ENCODE measurements at regions not wholly inside any gene's neighbourhood (a gene's known extent, or its start where the extent isn't known, plus 50 kb on each side); places are given as distances from the start of the nearest gene placed in this dataset.

GRCh38 chr1:184330875-184331274 is 56.0 kb upstream of the C1orf21 start:
- Histone ChIP-seq H4K5ac (ENCODE audit: insufficient read length, low read depth, low read length) (no peak overlapping the region), H4K91ac (replicated peaks; ENCODE audit: insufficient read length, low read length) (no peak overlapping the region), H3K79me1 (ENCODE audit: low read depth, low read length) (no peaks in the 10 kb centered on the region), H3K9me3 (ENCODE audit: insufficient read depth in 2 of 2, low read depth in 1 of 2, low read length in 1 of 2) (peaks cover 0 to 2% of the 10 kb centered on the region in 2 experiments; a peak in 1 of 4 replicates), H3K4me3 (ENCODE audit: extremely low read depth in 1 of 4, insufficient read depth in 2 of 4, low read depth in 3 of 4, low read length in 4 of 4) (no peak overlapping the region), H3K27ac (ENCODE audit: low read depth, low read length) (no peak overlapping the region), H3K9ac (replicated peaks in 1 of 4; ENCODE audit: extremely low read depth in 1 of 4, low read depth in 3 of 4, low read length in 3 of 4) (no peak overlapping the region), H3K4me1 (replicated peaks in 1 of 4; ENCODE audit: control insufficient read depth in 3 of 4, insufficient read depth in 4 of 4, low read length in 3 of 4) (no peaks in the 10 kb centered on the region), H3K23me2 (ENCODE audit: low read depth, low read length) (no peaks in the 10 kb centered on the region; the same call in 1 of the 2 replicates), H2BK12ac (ENCODE audit: low read depth, low read length) (no peak overlapping the region), H4K20me1 (replicated peaks in 1 of 2; ENCODE audit: control insufficient read depth in 1 of 2, insufficient read depth in 2 of 2, low read length in 2 of 2) (no peaks in the 10 kb centered on the region), H2BK5ac (ENCODE audit: low read depth, low read length) (no peak overlapping the region), H3K27me3 (replicated peaks in 1 of 4; ENCODE audit: control insufficient read depth in 3 of 4, extremely low read depth in 1 of 4, insufficient read depth in 3 of 4, low read length in 3 of 4) (no peaks in the 10 kb centered on the region), H3K4ac (replicated peaks; ENCODE audit: insufficient read length, low read depth, low read length) (no peak overlapping the region), H3K4me2 (ENCODE audit: insufficient read depth in 1 of 2, low read depth in 2 of 2, low read length in 2 of 2) (no peak overlapping the region), H2AFZ (ENCODE audit: low read length) (no peak overlapping the region), H2AK5ac (ENCODE audit: low read depth, low read length) (no peak overlapping the region), H2BK120ac (replicated peaks; ENCODE audit: low read depth, low read length) (no peak overlapping the region), H3K18ac (ENCODE audit: extremely low read depth, low read length) (no peak overlapping the region), H3K14ac (ENCODE audit: insufficient read length) (no peak overlapping the region), H2BK20ac (ENCODE audit: low read length) (no peak overlapping the region), H2BK15ac (ENCODE audit: low read length) (no peak overlapping the region), H3K23ac (ENCODE audit: insufficient read length) (no peak overlapping the region), H3K79me2 (ENCODE audit: control insufficient read depth in 1 of 2, insufficient read depth in 2 of 2, low read length in 2 of 2) (no peaks in the 10 kb centered on the region), H4K8ac (ENCODE audit: extremely low read depth, insufficient read depth, low read length) (no peak overlapping the region), H3K56ac (replicated peaks; ENCODE audit: insufficient read length, low read depth, low read length) (no peak overlapping the region), H3K36me3 (ENCODE audit: control insufficient read depth in 2 of 4, insufficient read depth in 4 of 4, low read length in 3 of 4) (no peaks in the 10 kb centered on the region)
- DNase-seq (ENCODE audit: low read depth in 1 of 2, low spot score in 2 of 2) (no peak), FAIRE-seq (no peak)
- POLR2A ChIA-PET (ENCODE audit: partially characterized antibody) = no interaction called here
- CTCF ChIA-PET (ENCODE audit: partially characterized antibody) = interaction anchor here (2.7 kb wide), 1 partner anchor 9 kb away, joined by 9 read pairs; no protein-coding TSS in a partner anchor
- 86% methylated on average over 4 of the region's 4 CpGs; no CpG with 5 or more reads in 1 of the 2 experiments for WGBS, 2 experiments (ENCODE audit: extremely low coverage in 1 of 2, insufficient coverage in 1 of 2, insufficient read length in 1 of 2, insufficient replicate concordance in 2 of 2, low coverage in 1 of 2, low lambda C conversion rate in 2 of 2, missing lambda C conversion rate in 1 of 2)
- TF ChIP-seq TEAD4 (IDR thresholded peaks at IDR 0.05; ENCODE audit: low read depth, low read length) (no peak), SIRT6 (IDR thresholded peaks at IDR 0.05; ENCODE audit: low read length) (no peak), NRF1 (IDR thresholded peaks at IDR 0.05; ENCODE audit: low read depth, low read length) (no peak), EP300 (IDR thresholded peaks at IDR 0.05; ENCODE audit: borderline replicate concordance in 1 of 2, low read depth in 2 of 2, low read length in 2 of 2) (no peak), ASH2L (IDR thresholded peaks at IDR 0.05; ENCODE audit: low read length) (no peak), SIN3A (conservative IDR thresholded peaks at IDR 0.05 in 1 of 2, IDR thresholded peaks at IDR 0.05 in 1 of 2; ENCODE audit: low read depth in 1 of 2, low read length in 2 of 2) (no peak), CTCF (IDR thresholded peaks at IDR 0.05; ENCODE audit: control extremely low read depth in 1 of 3, insufficient read depth in 1 of 3, low read depth in 1 of 3, low read length in 3 of 3) (no peak), TAF1 (IDR thresholded peaks at IDR 0.05; ENCODE audit: low read depth, low read length) (no peak), KDM4A (IDR thresholded peaks at IDR 0.05; ENCODE audit: low read depth, low read length, severe bottlenecking) (no peak), EGR1 (IDR thresholded peaks at IDR 0.05; ENCODE audit: borderline replicate concordance, low read depth, low read length) (no peak), USF2 (IDR thresholded peaks at IDR 0.05; ENCODE audit: low read length) (no peak)
